Mesendoderm (in vitro differentiated cells): ENCODE measurements at regions not wholly inside any gene's neighbourhood (a gene's known extent, or its start where the extent isn't known, plus 50 kb on each side); places are given as distances from the start of the nearest gene placed in this dataset.
A peak's percentile ranks its signal among the peaks of the same experiment; 100 is the strongest.

Experiments used
- DNase-seq: peaks from one replicate; pipeline ENCODE4 v3.0.0; 2013
- H2AK5ac ChIP-seq: 2 replicates; pipeline ENCODE4 v1.6.1; 2013; ENCODE audit warnings: low read length, inconsistent platforms
- H2BK120ac ChIP-seq: 2 replicates; pipeline ENCODE4 v1.6.1; 2013; ENCODE audit warnings: low read depth, mild to moderate bottlenecking, low read length, moderate library complexity, mixed read lengths
- H2BK15ac ChIP-seq: replicated peaks from 2 replicates; pipeline ENCODE4 v1.6.1; 2013; ENCODE audit warnings: low read depth, mild to moderate bottlenecking, moderate library complexity
- H2BK5ac ChIP-seq: 2 replicates; pipeline ENCODE4 v1.6.1; 2013; ENCODE audit warnings: low read length, inconsistent platforms
- H3K18ac ChIP-seq: 2 replicates; pipeline ENCODE4 v1.6.1; 2013; ENCODE audit warnings: mild to moderate bottlenecking, low read length, mixed read lengths
- H3K23ac ChIP-seq: one replicate; pipeline ENCODE4 v1.6.1; 2013; ENCODE audit warnings: low read length
- H3K27ac ChIP-seq: 2 replicates; pipeline ENCODE4 v1.5.1; 2013; ENCODE audit warnings: low read depth, mild to moderate bottlenecking, inconsistent platforms, low read length, moderate library complexity
- H3K27me3 ChIP-seq: 2 replicates; pipeline ENCODE4 v1.6.1; 2013; ENCODE audit warnings: low read length, control low read depth, mild to moderate bottlenecking, inconsistent platforms; ENCODE audit not compliant: insufficient read depth, poor library complexity
- H3K36me3 ChIP-seq: 2 replicates; pipeline ENCODE4 v1.6.1; 2013; ENCODE audit warnings: low read length, inconsistent platforms; ENCODE audit not compliant: control insufficient read depth, insufficient read depth
- H3K4ac ChIP-seq: one replicate; pipeline ENCODE4 v1.6.1; 2013; ENCODE audit warnings: low read depth, mild to moderate bottlenecking, low read length, moderate library complexity
- H3K4me1 ChIP-seq: 2 replicates; pipeline ENCODE4 v1.6.1; 2013; ENCODE audit warnings: low read depth, low read length, inconsistent platforms; ENCODE audit not compliant: control insufficient read depth
- H3K4me2 ChIP-seq: 2 replicates; pipeline ENCODE4 v1.6.1; 2013; ENCODE audit warnings: low read length
- H3K4me3 ChIP-seq: 2 replicates; pipeline ENCODE4 v1.5.1; 2013; ENCODE audit warnings: mild to moderate bottlenecking, low read length
- H3K56ac ChIP-seq: one replicate; pipeline ENCODE4 v1.6.1; 2013; ENCODE audit warnings: low read length
- H3K79me1 ChIP-seq: 2 replicates; pipeline ENCODE4 v1.6.1; 2013; ENCODE audit warnings: low read length, inconsistent platforms
- H3K79me2 ChIP-seq: 2 replicates; pipeline ENCODE4 v1.6.1; 2013; ENCODE audit warnings: mild to moderate bottlenecking, low read length; ENCODE audit not compliant: control insufficient read depth, insufficient read depth
- H3K9ac ChIP-seq: 2 replicates; pipeline ENCODE4 v1.6.1; 2013; ENCODE audit warnings: low read length, inconsistent platforms
- H4K5ac ChIP-seq: one replicate; pipeline ENCODE4 v1.6.1; 2013; ENCODE audit warnings: low read length
- H4K8ac ChIP-seq: one replicate; pipeline ENCODE4 v1.6.1; 2013; ENCODE audit warnings: low read depth, mild to moderate bottlenecking, control low read depth, low read length, moderate library complexity
- WGBS: extraction: QIAGEN DNeasy Blood & Tissue Kit; methylation state at CpG from one replicate; pipeline ENCODE4 v1.1.7; 2013; ENCODE audit warnings: low lambda C conversion rate, missing lambda C conversion rate; ENCODE audit not compliant: insufficient coverage; ENCODE audit errors: extremely low coverage; 5-methylcytosine and 5-hydroxymethylcytosine counted together

DNA sequence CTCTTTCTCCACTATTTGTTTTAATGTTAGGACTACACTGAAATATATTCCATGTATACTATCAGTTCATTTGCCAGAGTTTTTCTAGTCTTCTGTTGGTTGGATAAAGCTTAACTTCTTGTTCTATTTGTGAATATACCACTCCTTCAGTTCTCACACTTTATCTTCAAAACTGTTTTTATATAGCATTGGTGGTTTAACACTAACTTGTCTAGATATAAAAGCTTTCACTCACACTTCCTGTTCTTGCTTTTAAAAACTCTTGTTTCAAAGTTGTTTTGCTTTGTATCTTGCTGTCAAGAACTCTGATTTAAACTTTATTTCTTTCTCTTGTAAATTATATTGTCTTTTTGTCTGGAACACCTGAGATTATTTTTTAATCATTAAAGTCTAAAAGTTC is 226.8 kb upstream of the TENT5A start:
- no peak overlapping the region for H3K9ac ChIP-seq
- no peak overlapping the region for H3K56ac ChIP-seq
- no peak overlapping the region for H3K4me3 ChIP-seq
- no peaks in the 10 kb centered on the region for H3K79me1 ChIP-seq
- no peak overlapping the region for H2BK15ac ChIP-seq
- no peak overlapping the region for H2BK120ac ChIP-seq
- H3K23ac ChIP-seq = no peak overlapping the region
- no peak overlapping the region for H3K4ac ChIP-seq
- H3K79me2 ChIP-seq = no peaks in the 10 kb centered on the region
- no peak overlapping the region for H4K8ac ChIP-seq
- H2BK5ac ChIP-seq = no peak overlapping the region
- no peaks in the 10 kb centered on the region for H3K4me1 ChIP-seq
- DNase-seq = no peak
- no peak overlapping the region for H3K18ac ChIP-seq
- H3K4me2 ChIP-seq = no peak overlapping the region
- H3K36me3 ChIP-seq = no peaks in the 10 kb centered on the region
- H2AK5ac ChIP-seq = no peak overlapping the region
- no peaks in the 10 kb centered on the region for H3K27me3 ChIP-seq
- H3K27ac ChIP-seq = no peak overlapping the region
- no peak overlapping the region for H4K5ac ChIP-seq

DNA sequence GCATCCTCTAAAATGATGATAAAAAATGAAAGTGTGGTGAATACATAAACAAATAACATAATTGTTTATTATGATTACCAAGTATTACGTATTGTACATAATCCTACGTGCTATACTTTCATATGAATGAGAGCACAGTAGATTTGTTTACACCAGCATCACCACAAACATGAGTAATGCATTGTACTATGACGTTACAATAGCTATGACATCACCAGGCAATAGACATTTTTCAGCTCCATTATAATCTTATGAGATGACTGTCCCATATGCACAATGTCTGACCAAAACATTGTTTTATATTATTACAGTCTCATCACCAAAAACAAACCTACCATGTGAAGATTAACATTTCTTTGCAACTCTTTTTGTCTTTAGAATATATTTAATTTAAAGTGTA is 225.7 kb upstream of the TENT5A start:
- Histone ChIP-seq H3K79me2 (no peaks in the 10 kb centered on the region), H2BK15ac (no peak overlapping the region), H3K4me1 (no peaks in the 10 kb centered on the region), H4K5ac (no peak overlapping the region), H4K8ac (no peak overlapping the region), H3K79me1 (no peaks in the 10 kb centered on the region), H3K4me2 (no peak overlapping the region), H3K27me3 (no peaks in the 10 kb centered on the region), H2BK5ac (no peak overlapping the region), H3K56ac (no peak overlapping the region), H3K23ac (no peak overlapping the region), H3K36me3 (no peaks in the 10 kb centered on the region), H3K9ac (no peak overlapping the region), H3K18ac (no peak overlapping the region), H3K27ac (no peak overlapping the region), H2BK120ac (no peak overlapping the region), H3K4ac (no peak overlapping the region), H3K4me3 (no peak overlapping the region), H2AK5ac (no peak overlapping the region)
- DNase-seq = no peak
- WGBS = no CpG with 5 or more reads among the region's 3 CpGs

DNA sequence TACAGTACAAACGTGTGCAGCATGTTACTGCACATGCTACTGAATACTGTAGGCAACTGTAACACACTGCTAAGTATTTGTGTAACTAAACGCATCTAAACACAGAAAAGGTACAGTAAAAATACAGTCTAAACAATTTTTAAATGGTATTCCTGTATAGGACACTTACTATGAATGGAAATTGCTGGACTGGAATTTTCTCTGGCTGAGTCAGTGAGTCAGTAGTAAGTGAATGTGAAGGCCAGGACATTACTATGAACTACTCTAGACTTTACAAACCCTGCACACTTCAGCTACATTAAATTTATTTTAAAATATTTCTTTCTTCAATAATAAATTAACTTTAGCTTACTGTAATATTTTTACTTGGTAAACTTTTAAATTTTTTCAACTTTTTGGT is 225.0 kb upstream of the TENT5A start:
- H3K23ac ChIP-seq = no peak overlapping the region
- no peak overlapping the region for H2BK5ac ChIP-seq
- no peaks in the 10 kb centered on the region for H3K27me3 ChIP-seq
- no peak overlapping the region for H4K5ac ChIP-seq
- no peak overlapping the region for H2AK5ac ChIP-seq
- H3K18ac ChIP-seq = no peak overlapping the region
- H3K79me1 ChIP-seq = no peaks in the 10 kb centered on the region
- no peak overlapping the region for H2BK120ac ChIP-seq
- WGBS = no CpG with 5 or more reads among the region's 2 CpGs
- no peak overlapping the region for H3K4me2 ChIP-seq
- no peaks in the 10 kb centered on the region for H3K36me3 ChIP-seq
- no peak overlapping the region for H2BK15ac ChIP-seq
- H4K8ac ChIP-seq = no peak overlapping the region
- no peak overlapping the region for H3K27ac ChIP-seq
- no peak for DNase-seq
- no peaks in the 10 kb centered on the region for H3K4me1 ChIP-seq
- no peak overlapping the region for H3K4me3 ChIP-seq
- H3K4ac ChIP-seq = no peak overlapping the region
- H3K56ac ChIP-seq = no peak overlapping the region
- no peak overlapping the region for H3K9ac ChIP-seq
- H3K79me2 ChIP-seq = no peaks in the 10 kb centered on the region

DNA sequence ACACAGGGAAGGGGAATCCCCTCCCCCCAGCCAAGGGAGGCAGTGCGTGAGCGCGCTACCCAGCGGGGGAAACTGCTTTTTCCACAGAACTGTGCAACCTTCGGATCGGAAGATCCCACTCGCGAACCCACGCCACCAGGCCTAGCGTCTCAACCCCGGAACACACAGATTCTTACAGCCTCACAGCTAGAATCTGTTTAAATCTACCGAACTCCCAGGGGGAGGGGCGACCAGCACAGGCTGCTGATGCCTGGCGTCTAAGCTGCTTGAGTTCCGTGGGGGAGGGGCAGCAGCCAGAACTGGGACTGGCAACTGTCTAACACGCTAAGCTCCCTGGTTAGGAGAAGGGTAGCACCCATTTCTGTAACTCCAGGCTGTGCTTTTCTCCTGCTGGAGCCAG is 217.3 kb upstream of the TENT5A start:
- no peak overlapping the region for H3K4me3 ChIP-seq

DNA sequence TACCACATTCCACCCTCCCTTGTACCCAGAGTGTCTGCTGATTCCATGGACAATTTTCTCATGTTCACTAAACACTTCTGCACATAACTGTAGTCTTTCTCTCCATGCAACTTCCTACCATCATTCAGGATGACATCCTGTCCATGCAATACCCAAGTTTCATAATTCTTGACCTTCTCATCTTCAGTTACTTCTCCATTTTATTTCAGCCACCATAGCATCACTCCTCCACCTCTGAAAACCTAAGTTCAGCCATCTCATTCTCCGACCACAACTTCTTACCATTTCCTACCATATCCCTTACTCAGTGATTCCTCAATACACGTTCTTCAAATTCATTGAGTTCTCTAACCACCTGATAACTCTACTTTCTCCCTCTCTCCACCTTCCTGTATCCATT is 216.5 kb upstream of the TENT5A start:
- 100% methylated on average over 2 of the region's 2 CpGs for WGBS
- Histone ChIP-seq H3K9ac (no peak overlapping the region), H3K56ac (no peak overlapping the region), H3K27ac (no peak overlapping the region), H2AK5ac (no peak overlapping the region), H2BK15ac (no peak overlapping the region), H3K4me3 (no peak overlapping the region), H3K79me2 (no peaks in the 10 kb centered on the region), H3K23ac (no peak overlapping the region), H3K4ac (no peak overlapping the region), H3K79me1 (no peaks in the 10 kb centered on the region), H3K27me3 (no peaks in the 10 kb centered on the region), H2BK120ac (no peak overlapping the region), H3K36me3 (no peaks in the 10 kb centered on the region), H3K4me1 (no peaks in the 10 kb centered on the region), H4K5ac (no peak overlapping the region), H4K8ac (no peak overlapping the region), H2BK5ac (no peak overlapping the region), H3K18ac (no peak overlapping the region), H3K4me2 (no peak overlapping the region)
- DNase-seq = no peak

More for the DNA sequence above, 217.3 kb upstream of the TENT5A start:
- no peak overlapping the region for H4K5ac ChIP-seq
- no peak overlapping the region for H4K8ac ChIP-seq
- DNase-seq = peak; percentile 49
- no peak overlapping the region for H3K27ac ChIP-seq
- no peak overlapping the region for H2AK5ac ChIP-seq
- no peak overlapping the region for H2BK120ac ChIP-seq
- no CpG with 5 or more reads among the region's 16 CpGs for WGBS
- no peak overlapping the region for H3K23ac ChIP-seq
- no peak overlapping the region for H3K18ac ChIP-seq
- no peak overlapping the region for H3K9ac ChIP-seq
- H3K4ac ChIP-seq = no peak overlapping the region
- H3K36me3 ChIP-seq = no peaks in the 10 kb centered on the region
- no peak overlapping the region for H3K4me2 ChIP-seq
- H2BK15ac ChIP-seq = no peak overlapping the region
- H3K79me2 ChIP-seq = no peaks in the 10 kb centered on the region
- H3K56ac ChIP-seq = peak overlapping the region; percentile 3
- no peak overlapping the region for H2BK5ac ChIP-seq
- H3K4me1 ChIP-seq = no peaks in the 10 kb centered on the region
- H3K79me1 ChIP-seq = no peaks in the 10 kb centered on the region
- H3K27me3 ChIP-seq = no peaks in the 10 kb centered on the region

DNA sequence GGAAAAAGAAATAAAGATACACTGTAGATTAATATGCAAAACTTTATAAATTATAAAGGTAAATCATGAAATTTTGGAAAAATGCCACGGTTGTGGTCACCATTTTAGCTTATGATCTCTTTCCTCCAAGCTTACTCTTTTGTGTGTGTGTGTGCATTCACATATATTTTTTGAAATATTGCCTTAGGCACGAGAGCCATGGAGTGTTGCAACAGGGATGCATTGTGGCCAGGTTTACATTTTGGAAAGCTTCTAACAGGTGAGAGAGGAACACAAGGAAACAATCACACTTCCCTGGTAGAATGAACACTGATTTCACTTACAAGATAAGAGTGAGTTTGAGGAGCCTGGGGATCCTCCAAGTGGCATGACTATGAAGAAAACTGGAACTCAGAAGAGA is 214.5 kb upstream of the TENT5A start:
- Histone ChIP-seq H3K4me1 (no peaks in the 10 kb centered on the region), H3K56ac (no peak overlapping the region), H3K36me3 (no peaks in the 10 kb centered on the region), H2BK15ac (no peak overlapping the region), H3K23ac (no peak overlapping the region), H3K18ac (no peak overlapping the region), H2BK5ac (no peak overlapping the region), H3K9ac (no peak overlapping the region), H4K5ac (no peak overlapping the region), H3K79me1 (no peaks in the 10 kb centered on the region), H2BK120ac (no peak overlapping the region), H3K4me2 (no peak overlapping the region), H3K27me3 (no peaks in the 10 kb centered on the region), H3K4me3 (no peak overlapping the region), H3K79me2 (no peaks in the 10 kb centered on the region), H4K8ac (no peak overlapping the region), H3K4ac (no peak overlapping the region), H3K27ac (no peak overlapping the region), H2AK5ac (no peak overlapping the region)
- no peak for DNase-seq
- no CpG with 5 or more reads among the region's 2 CpGs for WGBS
